Lower leg skin (tissue), 3 donors: ENCODE measurements at regions not wholly inside any gene's neighbourhood (a gene's known extent, or its start where the extent isn't known, plus 50 kb on each side); places are given as distances from the start of the nearest gene placed in this dataset.

ENCODE experiments used
- CTCF ChIP-seq, 3 donors: fragments of 450-650 bp; IDR thresholded peaks; one replicate each; pipeline ENCODE4 v1.5.1; 2016; ENCODE audit warnings: antibody characterized with exemption in 3 of 3, mild to moderate bottlenecking in 3 of 3, moderate library complexity in 2 of 3
- POLR2A ChIP-seq, 2 donors: fragments of 450-650 bp; IDR thresholded peaks; one replicate each; pipeline ENCODE4 v1.6.1; 2016 to 2017; ENCODE audit warnings: antibody characterized with exemption in 2 of 2, mild to moderate bottlenecking in 1 of 2, moderate library complexity in 1 of 2

GRCh38 chr3:150306083-150306482, 102.0 kb upstream of the TSC22D2 start:
- TF ChIP-seq CTCF (IDR thresholded peaks at IDR 0.05) = no peak
- no peak for TF ChIP-seq POLR2A (IDR thresholded peaks at IDR 0.05)
